HG03060 (cell line): ENCODE measurements at regions not wholly inside any gene's neighbourhood (a gene's known extent, or its start where the extent isn't known, plus 50 kb on each side); places are given as distances from the start of the nearest gene placed in this dataset.
"Not testable (repeated sequence)": the region's sequence is repeated elsewhere in the genome, so short reads cannot be mapped to it uniquely, and the experiment has no call there.

Experiments
- ATAC-seq: cut with Tn5 transposase; IDR thresholded peaks from one replicate; pipeline ENCODE4 v1.9.1; 2021; ENCODE audit warnings: low read depth, moderate number of reproducible peaks; ENCODE audit not compliant: unreplicated experiment

GRCh38 chr18:73079920-73080319, 212.1 kb upstream of the NETO1 start:
- ATAC-seq: no peak

GRCh38 chr18:73060666-73061288, 193.0 kb upstream of the NETO1 start:
- ATAC-seq: no peak

GRCh38 chr18:73059280-73059679, 191.5 kb upstream of the NETO1 start:
- ATAC-seq: no peak

GRCh38 chr18:73047688-73048087, 179.9 kb upstream of the NETO1 start:
- ATAC-seq: no peak

- ATAC-seq: no peak
Measured at GRCh38 chr18:73045037-73045436, 177.2 kb upstream of the NETO1 start.

GRCh38 chr18:73043611-73044010, 175.8 kb upstream of the NETO1 start:
- no peak for ATAC-seq

GRCh38 chr18:73043211-73043610, 175.4 kb upstream of the NETO1 start:
- no peak for ATAC-seq

- no peak for ATAC-seq
Measured at GRCh38 chr18:73040247-73040646, 172.5 kb upstream of the NETO1 start.

- ATAC-seq: no peak
Measured at GRCh38 chr18:73038336-73038735, 170.5 kb upstream of the NETO1 start.

GRCh38 chr18:73023975-73024374, 156.2 kb upstream of the NETO1 start:
- no peak for ATAC-seq

- no peak for ATAC-seq
Measured at GRCh38 chr18:73009691-73010090, 141.9 kb upstream of the NETO1 start.

- no peak for ATAC-seq
Measured at GRCh38 chr18:73007915-73008308, 140.1 kb upstream of the NETO1 start.

GRCh38 chr18:73007195-73007914, 139.6 kb upstream of the NETO1 start:
- no peak for ATAC-seq

GRCh38 chr18:73006331-73006730, 138.5 kb upstream of the NETO1 start:
- ATAC-seq: no peak

GRCh38 chr18:73004260-73004659, 136.5 kb upstream of the NETO1 start:
- ATAC-seq: no peak

- no peak for ATAC-seq
Measured at GRCh38 chr18:72999971-73000607, 132.3 kb upstream of the NETO1 start.

- ATAC-seq: no peak
Measured at GRCh38 chr18:72995558-72995957, 127.8 kb upstream of the NETO1 start.

- ATAC-seq: no peak
Measured at GRCh38 chr18:72993250-72993649, 125.5 kb upstream of the NETO1 start.

- no peak for ATAC-seq
Measured at GRCh38 chr18:72991379-72991778, 123.6 kb upstream of the NETO1 start.

GRCh38 chr18:72987570-72987969, 119.8 kb upstream of the NETO1 start:
- not testable (repeated sequence) for ATAC-seq

GRCh38 chr18:72986103-72986502, 118.3 kb upstream of the NETO1 start:
- no peak for ATAC-seq

GRCh38 chr18:72985686-72986085, 117.9 kb upstream of the NETO1 start:
- ATAC-seq: no peak
